ENCODE measurements at regions not wholly inside any gene's neighbourhood (a gene's known extent, or its start where the extent isn't known, plus 50 kb on each side); places are given as distances from the start of the nearest gene placed in this dataset.
"Not testable (repeated sequence)": the region's sequence is repeated elsewhere in the genome, so short reads cannot be mapped to it uniquely, and the experiment has no call there.

DNA sequence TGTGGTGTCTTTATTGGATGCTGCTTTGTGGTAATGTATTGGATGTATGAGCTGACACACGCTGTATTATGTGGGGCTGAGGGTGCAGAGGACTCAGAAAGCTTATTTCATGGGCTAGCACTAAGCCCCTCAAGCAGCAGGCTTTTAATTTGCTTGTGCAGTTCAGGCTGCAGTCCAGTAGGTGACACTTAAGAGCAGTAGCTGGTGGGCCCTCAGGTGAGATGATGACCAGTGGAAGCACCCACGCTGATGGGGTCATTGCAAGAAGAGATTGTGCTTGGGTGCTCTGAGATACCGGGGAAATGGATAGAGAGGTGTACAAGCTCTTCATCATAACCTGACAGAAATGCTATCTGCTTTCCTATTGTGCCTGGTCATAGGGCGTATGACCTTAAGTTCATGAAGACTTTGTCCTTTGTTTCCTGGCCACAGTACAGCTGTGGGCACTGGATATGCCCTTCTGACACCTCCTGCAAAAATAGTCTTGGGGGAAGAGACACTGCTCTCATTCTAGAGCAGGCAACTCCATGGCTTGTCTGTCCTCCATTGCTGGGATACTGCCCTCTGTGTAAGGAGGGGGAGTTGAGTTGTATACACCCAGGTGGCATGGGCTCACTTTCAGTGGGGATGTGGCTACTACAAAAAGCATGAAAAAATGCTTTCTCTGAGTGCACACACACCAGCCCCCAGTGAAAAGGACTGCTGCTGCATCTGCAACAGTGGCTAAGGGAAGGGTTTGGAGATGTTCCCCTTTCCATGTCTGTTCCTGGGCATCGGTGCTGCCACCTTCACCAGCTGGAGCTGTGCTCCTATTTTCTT, 205.7 kb upstream of the ZSWIM2 start:
- no peak for DNase-seq
- TF ChIP-seq, protein P1, sequence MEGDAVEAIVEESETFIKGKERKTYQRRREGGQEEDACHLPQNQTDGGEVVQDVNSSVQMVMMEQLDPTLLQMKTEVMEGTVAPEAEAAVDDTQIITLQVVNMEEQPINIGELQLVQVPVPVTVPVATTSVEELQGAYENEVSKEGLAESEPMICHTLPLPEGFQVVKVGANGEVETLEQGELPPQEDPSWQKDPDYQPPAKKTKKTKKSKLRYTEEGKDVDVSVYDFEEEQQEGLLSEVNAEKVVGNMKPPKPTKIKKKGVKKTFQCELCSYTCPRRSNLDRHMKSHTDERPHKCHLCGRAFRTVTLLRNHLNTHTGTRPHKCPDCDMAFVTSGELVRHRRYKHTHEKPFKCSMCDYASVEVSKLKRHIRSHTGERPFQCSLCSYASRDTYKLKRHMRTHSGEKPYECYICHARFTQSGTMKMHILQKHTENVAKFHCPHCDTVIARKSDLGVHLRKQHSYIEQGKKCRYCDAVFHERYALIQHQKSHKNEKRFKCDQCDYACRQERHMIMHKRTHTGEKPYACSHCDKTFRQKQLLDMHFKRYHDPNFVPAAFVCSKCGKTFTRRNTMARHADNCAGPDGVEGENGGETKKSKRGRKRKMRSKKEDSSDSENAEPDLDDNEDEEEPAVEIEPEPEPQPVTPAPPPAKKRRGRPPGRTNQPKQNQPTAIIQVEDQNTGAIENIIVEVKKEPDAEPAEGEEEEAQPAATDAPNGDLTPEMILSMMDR (IDR thresholded peaks at IDR 0.05; ENCODE audit: low read depth, low read length): peak; percentile 16; the same call in 1 of the 2 replicates
- Histone ChIP-seq H3K27me3 (no peaks in the 10 kb centered on the region), H3K36me3 (no peaks in the 10 kb centered on the region), H3K4me1 (no peaks in the 10 kb centered on the region), H3K4me3 (ENCODE audit: low read depth, low read length) (no peak overlapping the region), H3K9me3 (no peaks in the 10 kb centered on the region)

DNA sequence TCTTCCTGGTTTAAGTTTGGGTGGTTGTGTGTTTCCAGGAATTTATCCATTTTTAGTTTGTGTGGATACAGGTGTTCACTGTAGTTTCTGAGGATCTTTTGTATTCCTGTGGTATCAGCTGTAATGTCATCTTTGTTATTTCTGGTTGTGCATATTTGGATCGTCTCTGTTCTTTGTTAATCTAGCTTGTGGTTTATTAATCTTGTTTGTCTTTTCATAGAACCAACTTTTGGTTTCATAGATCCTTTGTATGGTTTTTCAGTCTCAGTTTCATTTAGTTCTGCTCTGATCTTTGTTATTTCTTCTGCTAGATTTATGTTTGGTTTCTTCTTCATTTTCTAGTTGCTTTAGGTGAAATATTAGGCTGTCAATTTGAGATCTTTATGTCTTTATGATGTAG, 202.4 kb upstream of the ZSWIM2 start:
- TF ChIP-seq, protein P1 (IDR thresholded peaks at IDR 0.05; ENCODE audit: low read depth, low read length): no peak
- H3K4me1 ChIP-seq: no peaks in the 10 kb centered on the region

DNA sequence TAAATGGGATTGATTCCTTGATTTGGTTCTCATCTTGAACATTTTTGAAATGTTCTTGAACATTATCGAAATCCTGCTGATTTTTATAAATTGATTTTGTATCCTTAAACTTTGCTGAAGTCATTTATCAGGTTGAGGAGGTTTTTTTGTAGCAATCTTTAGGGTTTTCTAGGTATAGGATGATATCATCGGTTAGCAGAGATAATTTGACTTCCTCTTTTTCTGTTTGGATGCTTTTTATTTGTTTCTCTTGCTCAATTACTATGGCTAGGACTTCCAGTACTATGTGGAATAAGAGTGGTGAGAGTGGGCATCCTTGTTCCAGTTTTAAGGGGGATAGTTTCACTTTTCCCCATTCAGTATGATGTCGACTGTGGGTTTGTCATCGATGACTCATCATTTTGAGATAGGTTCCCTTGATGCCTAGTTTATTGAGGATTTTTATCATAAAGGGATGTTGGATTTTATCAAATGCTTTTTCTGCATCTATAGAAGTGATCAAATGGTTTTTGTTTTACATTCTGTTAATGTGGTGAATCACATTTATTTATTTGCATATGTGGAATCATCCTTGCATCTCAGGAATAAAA, 201.5 kb upstream of the ZSWIM2 start:
- Histone ChIP-seq H3K36me3 (no peaks in the 10 kb centered on the region), H3K27me3 (no peaks in the 10 kb centered on the region), H3K9me3 (no peaks in the 10 kb centered on the region), H3K4me3 (ENCODE audit: low read depth, low read length) (no peak overlapping the region), H3K4me1 (no peaks in the 10 kb centered on the region)
- TF ChIP-seq, protein P1 (IDR thresholded peaks at IDR 0.05; ENCODE audit: low read depth, low read length): no peak
- DNase-seq: no peak

More for the DNA sequence above, 202.4 kb upstream of the ZSWIM2 start:
- no peak overlapping the region for H3K4me3 ChIP-seq (ENCODE audit: low read depth, low read length)
- H3K36me3 ChIP-seq: no peaks in the 10 kb centered on the region
- H3K9me3 ChIP-seq: no peaks in the 10 kb centered on the region
- DNase-seq: no peak
- H3K27me3 ChIP-seq: no peaks in the 10 kb centered on the region

- no peaks in the 10 kb centered on the region for H3K36me3 ChIP-seq
- H3K4me1 ChIP-seq: no peaks in the 10 kb centered on the region
- no peaks in the 10 kb centered on the region for H3K9me3 ChIP-seq
- no peak overlapping the region for H3K4me3 ChIP-seq (ENCODE audit: low read depth, low read length)
- H3K27me3 ChIP-seq: no peaks in the 10 kb centered on the region
- TF ChIP-seq, protein P1 (IDR thresholded peaks at IDR 0.05; ENCODE audit: low read depth, low read length): no peak
- no peak for DNase-seq
Measured at GRCh38 chr2:187037310-187037709, 188.3 kb upstream of the ZSWIM2 start.

GRCh38 chr2:187034434-187034833, 185.5 kb upstream of the ZSWIM2 start:
- no peak for DNase-seq
- Histone ChIP-seq H3K9me3 (no peaks in the 10 kb centered on the region), H3K36me3 (no peaks in the 10 kb centered on the region), H3K4me3 (ENCODE audit: low read depth, low read length) (no peak overlapping the region), H3K4me1 (no peaks in the 10 kb centered on the region), H3K27me3 (no peaks in the 10 kb centered on the region)
- TF ChIP-seq, protein P1 (IDR thresholded peaks at IDR 0.05; ENCODE audit: low read depth, low read length): no peak

- DNase-seq: no peak
- no peaks in the 10 kb centered on the region for H3K27me3 ChIP-seq
- no peak overlapping the region for H3K4me3 ChIP-seq (ENCODE audit: low read depth, low read length)
- no peaks in the 10 kb centered on the region for H3K4me1 ChIP-seq
- H3K9me3 ChIP-seq: no peaks in the 10 kb centered on the region
- TF ChIP-seq, protein P1 (IDR thresholded peaks at IDR 0.05; ENCODE audit: low read depth, low read length): no peak
- H3K36me3 ChIP-seq: no peaks in the 10 kb centered on the region
Measured at GRCh38 chr2:187024739-187025138, 175.8 kb upstream of the ZSWIM2 start.

DNA sequence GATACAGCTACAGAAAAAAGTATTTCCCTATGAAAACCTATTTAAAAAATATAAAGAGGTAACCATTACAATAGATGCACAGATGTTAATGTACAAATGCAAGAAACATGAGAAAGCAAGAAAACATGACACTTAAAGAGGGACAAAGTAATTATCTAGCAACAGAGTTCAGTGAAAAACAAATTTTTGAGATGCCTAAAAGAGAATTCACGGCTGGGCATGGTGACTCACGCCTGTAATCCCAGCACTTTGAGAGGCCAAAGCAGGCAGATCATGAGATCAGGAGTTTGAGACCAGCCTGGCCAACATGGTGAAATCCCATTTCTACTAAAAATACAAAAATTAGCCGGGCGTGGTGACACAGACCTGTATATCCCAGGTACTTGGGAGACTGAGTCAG, 175.0 kb upstream of the ZSWIM2 start:
- not testable (repeated sequence) for H3K27me3 ChIP-seq; H3K9me3 ChIP-seq; H3K4me1 ChIP-seq; DNase-seq; H3K4me3 ChIP-seq (ENCODE audit: low read depth, low read length); H3K36me3 ChIP-seq

Measured in BE2C (cell line).